KOPT-K1 (cell line): ENCODE measurements at regions not wholly inside any gene's neighbourhood (a gene's known extent, or its start where the extent isn't known, plus 50 kb on each side); places are given as distances from the start of the nearest gene placed in this dataset.

Experiments used
- H3K27ac ChIP-seq: fragments of 200-600 bp; sonication (generic); 2 replicates; pipeline ENCODE4 v1.5.1; 2016; ENCODE audit warnings: antibody characterized with exemption, mild to moderate bottlenecking, low read depth, low read length; ENCODE audit not compliant: poor library complexity, severe bottlenecking
- H3K36me3 ChIP-seq: fragments of 200-600 bp; sonication (generic); 2 replicates; pipeline ENCODE4 v1.5.1; 2017; ENCODE audit warnings: antibody characterized with exemption, mild to moderate bottlenecking, low read length, moderate library complexity; ENCODE audit not compliant: insufficient read depth
- H3K9me3 ChIP-seq: fragments of 200-600 bp; sonication (generic); 2 replicates; pipeline ENCODE4 v1.5.1; 2017; ENCODE audit warnings: antibody characterized with exemption, low read length, mild to moderate bottlenecking; ENCODE audit not compliant: insufficient read depth, poor library complexity, severe bottlenecking

DNA sequence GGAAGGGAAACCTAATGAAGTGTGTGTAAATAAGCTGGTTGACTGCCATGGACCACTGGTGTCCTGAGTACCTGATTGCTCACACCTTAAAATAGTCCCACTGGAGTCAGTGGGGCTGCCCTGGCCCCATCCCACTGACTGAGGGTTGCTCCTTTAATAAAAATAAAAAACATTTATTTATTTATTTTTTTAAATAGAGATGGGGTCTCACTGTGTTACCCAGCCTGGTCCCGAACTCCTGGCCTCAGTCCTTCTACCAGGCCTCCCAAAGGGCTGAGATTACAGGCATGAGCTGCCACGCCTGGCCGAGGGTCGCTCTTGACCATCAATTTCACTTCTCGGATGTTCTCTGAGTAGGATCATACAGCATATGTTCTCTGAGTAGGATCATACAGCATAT, 394.2 kb upstream of the IRX2 start:
- Histone ChIP-seq H3K36me3 (no peaks in the 10 kb centered on the region), H3K27ac (no peak overlapping the region), H3K9me3 (no peaks in the 10 kb centered on the region)

- H3K9me3 ChIP-seq, result no peaks in the 10 kb centered on the region
- H3K27ac ChIP-seq, result no peak overlapping the region
- H3K36me3 ChIP-seq, result no peaks in the 10 kb centered on the region
Measured at GRCh38 chr5:3143382-3143781, 391.9 kb upstream of the IRX2 start.

DNA sequence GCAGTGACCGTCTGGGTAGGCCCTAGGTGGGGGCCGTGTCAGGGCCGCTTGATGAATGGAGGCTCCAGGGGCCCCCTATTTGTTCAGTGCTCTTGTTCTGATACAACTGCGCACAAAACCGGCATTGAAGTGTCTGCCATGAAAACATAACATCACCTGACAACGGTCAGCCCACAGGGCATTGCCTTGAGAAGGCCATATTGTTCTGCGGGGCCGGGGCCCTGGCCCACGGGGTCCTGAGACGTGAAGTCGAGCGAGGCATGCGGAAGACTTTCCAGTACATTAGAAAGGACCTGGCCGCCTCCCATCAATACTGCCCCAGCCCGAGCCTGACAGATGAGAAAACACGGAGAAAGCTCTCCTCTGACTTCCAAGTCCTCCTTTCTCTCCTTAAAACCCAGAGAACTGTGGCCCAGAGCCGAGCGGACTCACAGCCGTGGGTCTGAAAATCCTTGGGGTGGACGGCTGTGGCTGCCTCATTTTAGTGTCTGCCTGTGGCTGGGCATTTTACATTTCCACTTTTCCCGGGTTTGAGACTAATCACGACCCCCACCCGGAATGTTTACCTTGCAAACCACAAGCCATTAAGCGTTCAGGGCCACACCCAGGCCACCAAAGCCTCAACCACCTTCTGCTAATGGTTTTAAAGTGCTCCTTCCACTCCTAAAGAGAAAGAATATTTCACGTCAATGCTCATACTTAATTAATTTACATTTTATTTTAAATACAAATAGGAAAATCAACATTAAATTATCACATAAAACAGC, 391.0 kb upstream of the IRX2 start:
- H3K36me3 ChIP-seq, result no peaks in the 10 kb centered on the region
- H3K27ac ChIP-seq, result no peak overlapping the region
- H3K9me3 ChIP-seq, result no peaks in the 10 kb centered on the region

DNA sequence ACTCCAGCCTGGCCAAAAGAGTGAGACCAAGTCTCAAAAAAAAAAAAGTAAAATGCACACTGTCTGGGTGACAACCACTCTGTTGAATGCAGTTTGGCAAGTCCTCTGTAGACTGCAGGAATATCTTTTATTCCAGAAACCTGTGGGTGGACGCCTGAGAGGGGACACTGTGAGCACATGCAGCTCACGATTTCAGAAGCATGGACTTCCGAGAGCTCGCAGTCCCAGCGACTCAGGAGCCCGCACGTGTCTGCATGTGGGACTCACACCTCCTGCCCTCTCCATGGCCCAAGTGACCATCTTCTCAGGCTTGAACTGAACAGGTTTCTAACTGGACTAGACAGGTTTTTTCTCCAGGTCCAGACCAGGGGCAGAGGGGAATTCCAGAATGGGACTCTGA, 388.6 kb upstream of the IRX2 start:
- Histone ChIP-seq H3K9me3 (no peaks in the 10 kb centered on the region), H3K36me3 (no peaks in the 10 kb centered on the region), H3K27ac (no peak overlapping the region)

- H3K36me3 ChIP-seq, result no peaks in the 10 kb centered on the region
- no peaks in the 10 kb centered on the region for H3K9me3 ChIP-seq
- no peak overlapping the region for H3K27ac ChIP-seq
Measured at GRCh38 chr5:3139499-3139931, 388.0 kb upstream of the IRX2 start.

DNA sequence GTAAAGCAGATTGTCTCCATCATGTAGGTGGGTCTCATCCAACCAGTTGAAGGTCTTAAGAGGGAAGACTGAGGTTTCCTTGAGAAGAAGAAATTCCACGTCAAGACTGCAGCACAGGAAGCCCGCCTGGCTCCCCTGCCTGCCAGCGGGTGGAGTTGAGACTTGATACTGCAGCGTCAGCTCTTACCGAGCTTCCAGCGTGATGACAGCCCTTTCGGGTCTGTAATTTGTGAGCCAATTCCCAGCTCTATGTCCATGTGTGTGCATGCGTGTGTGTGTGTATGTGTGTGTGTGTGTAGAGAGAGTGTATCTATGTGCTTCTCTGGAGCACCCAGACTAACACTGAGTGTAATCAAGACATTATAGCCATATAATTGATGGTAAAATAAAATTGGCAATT, 379.7 kb upstream of the IRX2 start:
- Histone ChIP-seq H3K36me3 (no peaks in the 10 kb centered on the region), H3K9me3 (peaks cover 4% of the 10 kb centered on the region), H3K27ac (no peak overlapping the region)

GRCh38 chr5:3129252-3129651, 377.8 kb upstream of the IRX2 start:
- no peak overlapping the region for H3K27ac ChIP-seq
- H3K36me3 ChIP-seq, result no peaks in the 10 kb centered on the region

GRCh38 chr5:3127423-3127911, 376.0 kb upstream of the IRX2 start:
- H3K27ac ChIP-seq, result no peak overlapping the region
- no peaks in the 10 kb centered on the region for H3K36me3 ChIP-seq
- H3K9me3 ChIP-seq, result peaks cover 4% of the 10 kb centered on the region

More at GRCh38 chr5:3129252-3129651, 377.8 kb upstream of the IRX2 start:
- H3K9me3 ChIP-seq, result peaks cover 4% of the 10 kb centered on the region

- no peak overlapping the region for H3K27ac ChIP-seq
- no peaks in the 10 kb centered on the region for H3K36me3 ChIP-seq
- peaks cover 4% of the 10 kb centered on the region for H3K9me3 ChIP-seq
Measured at GRCh38 chr5:3126639-3127038, 375.2 kb upstream of the IRX2 start.

DNA sequence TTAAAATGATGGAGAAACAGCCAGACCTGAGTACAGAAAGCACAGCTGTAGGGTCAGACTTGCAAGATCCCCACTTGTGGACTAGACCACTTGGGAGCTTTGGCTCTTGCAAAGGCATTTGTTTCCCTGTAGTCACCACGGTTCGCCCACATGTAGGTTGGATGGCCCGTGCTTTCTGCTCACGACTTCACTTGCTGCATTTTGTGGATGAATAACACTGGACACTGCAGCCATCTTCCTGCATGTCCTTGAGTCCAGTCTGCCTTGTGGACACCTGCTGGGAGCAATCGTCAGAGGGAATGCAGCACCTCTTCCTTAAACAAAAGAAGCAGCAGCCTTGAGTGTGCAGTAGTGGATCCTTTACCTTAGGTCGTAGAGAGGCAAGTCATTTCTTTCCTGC, 372.9 kb upstream of the IRX2 start:
- H3K9me3 ChIP-seq, result peaks cover 4% of the 10 kb centered on the region
- no peaks in the 10 kb centered on the region for H3K36me3 ChIP-seq
- H3K27ac ChIP-seq, result no peak overlapping the region

- Histone ChIP-seq H3K9me3 (peaks cover 4% of the 10 kb centered on the region), H3K27ac (no peak overlapping the region), H3K36me3 (no peaks in the 10 kb centered on the region)
Measured at GRCh38 chr5:3123763-3124157, 372.3 kb upstream of the IRX2 start.

DNA sequence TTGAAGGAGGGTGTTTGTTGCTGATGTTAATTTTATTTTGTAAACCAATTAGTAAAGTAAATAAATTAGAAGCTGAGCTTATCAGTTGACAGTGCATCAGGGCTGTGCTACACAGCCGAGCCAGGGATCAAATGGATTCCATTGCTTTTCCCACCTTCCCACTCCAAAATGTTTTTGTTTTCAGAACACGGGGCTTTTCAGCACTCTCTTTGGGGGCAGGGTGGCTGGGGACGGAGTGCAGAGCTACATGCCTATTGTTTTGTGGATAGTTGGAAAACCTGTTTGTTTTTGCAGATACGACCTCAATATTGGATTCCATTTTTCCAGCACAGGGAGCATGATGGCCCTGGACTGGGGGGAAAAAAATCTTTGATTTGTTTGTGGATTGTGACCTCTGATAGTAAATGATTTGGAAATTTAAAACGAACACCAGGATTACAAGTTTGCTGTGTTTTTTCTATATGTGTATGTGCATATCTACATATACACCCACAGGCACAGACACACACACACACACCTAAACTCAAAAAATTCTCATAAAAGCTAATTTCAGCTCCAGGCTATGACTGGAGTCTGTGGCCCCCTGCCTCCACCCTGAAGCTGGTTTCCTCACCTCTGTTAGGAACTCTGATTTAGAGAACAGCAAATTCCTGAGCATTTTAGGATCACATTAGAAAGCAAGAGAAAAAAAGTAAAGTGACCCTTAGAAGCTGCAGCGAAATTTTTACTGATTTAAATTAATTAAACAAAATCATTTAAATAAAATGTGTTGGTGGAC, 371.7 kb upstream of the IRX2 start:
- H3K9me3 ChIP-seq, result peaks cover 4% of the 10 kb centered on the region
- H3K36me3 ChIP-seq, result no peaks in the 10 kb centered on the region
- H3K27ac ChIP-seq, result no peak overlapping the region

DNA sequence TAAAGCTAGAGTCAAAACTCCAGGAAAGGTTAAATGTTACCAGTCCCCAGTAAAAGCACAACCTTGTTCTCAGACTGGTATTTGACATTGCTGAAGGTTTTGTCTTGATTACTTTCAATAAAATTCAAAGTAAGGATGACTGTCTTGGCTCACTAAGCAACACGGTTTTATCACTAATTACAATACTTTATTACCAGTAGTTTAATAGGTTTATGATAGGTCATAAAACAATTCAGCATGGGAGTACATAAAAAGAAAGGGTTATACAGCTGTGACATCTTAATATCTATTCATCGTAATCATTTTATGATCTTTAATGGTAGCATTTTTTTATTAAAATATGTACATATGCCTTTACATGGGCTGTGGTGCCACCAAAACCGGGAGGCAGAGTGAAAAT, 370.7 kb upstream of the IRX2 start:
- no peaks in the 10 kb centered on the region for H3K36me3 ChIP-seq
- no peak overlapping the region for H3K27ac ChIP-seq
- H3K9me3 ChIP-seq, result peaks cover 4% of the 10 kb centered on the region

GRCh38 chr5:3121813-3122212, 370.3 kb upstream of the IRX2 start:
- Histone ChIP-seq H3K27ac (no peak overlapping the region), H3K36me3 (no peaks in the 10 kb centered on the region), H3K9me3 (peaks cover 4% of the 10 kb centered on the region)

- no peak overlapping the region for H3K27ac ChIP-seq
- no peaks in the 10 kb centered on the region for H3K36me3 ChIP-seq
- H3K9me3 ChIP-seq, result no peaks in the 10 kb centered on the region
Measured at GRCh38 chr5:3120028-3120427, 368.6 kb upstream of the IRX2 start.
